WTC11 (cell line): ENCODE measurements at regions not wholly inside any gene's neighbourhood (a gene's known extent, or its start where the extent isn't known, plus 50 kb on each side); places are given as distances from the start of the nearest gene placed in this dataset.

Experiments
- ATAC-seq: fragments of 200-7000 bp; cut with Tn5 transposase; 2 replicates; pipeline ENCODE4 v1.10.0; 2021; ENCODE audit warnings: mild to moderate bottlenecking, moderate library complexity
- CTCF ChIA-PET: fragments of 300-600 bp; sonication (Branson Sonifier 250); formaldehyde crosslinking; loops from one replicate; lab custom pipeline; 2021; ENCODE audit warnings: antibody characterized with exemption; lab: Charles Lee
- POLR2A ChIA-PET: fragments of 350-600 bp; sonication (Branson Sonifier 250); formaldehyde crosslinking; loops from one replicate; lab custom pipeline; 2021; ENCODE audit warnings: antibody characterized with exemption; lab: Charles Lee
- DNase-seq: peaks from one replicate; pipeline ENCODE4 v3.0.0; 2021; ENCODE audit warnings: low spot score
- H3K27ac Mint-ChIP-seq: 2 replicates; pipeline ENCODE4 v1.8.0; 2021; ENCODE audit warnings: mixed read lengths
- H3K27me3 Mint-ChIP-seq: 2 replicates; pipeline ENCODE4 v1.8.0; 2021; ENCODE audit warnings: low read depth, mild to moderate bottlenecking, moderate library complexity, mixed read lengths
- H3K36me3 Mint-ChIP-seq: 2 replicates; pipeline ENCODE4 v1.8.0; 2021; ENCODE audit warnings: mixed read lengths
- H3K4me1 Mint-ChIP-seq: 2 replicates; pipeline ENCODE4 v1.8.0; 2022; ENCODE audit warnings: mixed read lengths
- H3K4me3 Mint-ChIP-seq: 2 replicates; pipeline ENCODE4 v1.8.0; 2021; ENCODE audit warnings: mild to moderate bottlenecking, moderate library complexity, mixed read lengths
- H3K9me3 Mint-ChIP-seq: 2 replicates; pipeline ENCODE4 v1.8.0; 2021; ENCODE audit warnings: mixed read lengths
- ATF6 ChIP-seq: sonication (generic); formaldehyde crosslinking; IDR thresholded peaks from 2 replicates; pipeline ENCODE4 v1.8.1; 2023; ENCODE audit warnings: mild to moderate bottlenecking, missing genetic modification reagents
- CBFB ChIP-seq: sonication (generic); formaldehyde crosslinking; IDR thresholded peaks from 2 replicates; pipeline ENCODE4 v1.8.1; 2022; ENCODE audit warnings: mild to moderate bottlenecking, low read depth, missing genetic modification reagents
- E2F4 ChIP-seq: sonication (generic); formaldehyde crosslinking; IDR thresholded peaks from 2 replicates; pipeline ENCODE4 v1.8.1; 2022; ENCODE audit warnings: low read depth, mild to moderate bottlenecking, moderate library complexity, missing genetic modification reagents, borderline replicate concordance
- ERG ChIP-seq: fragments of 250-450 bp; sonication (Bioruptor Pico); IDR thresholded peaks from 2 replicates; pipeline ENCODE4 v1.8.0; 2021; ENCODE audit warnings: mild to moderate bottlenecking
- ETV6 ChIP-seq: sonication (generic); formaldehyde crosslinking; IDR thresholded peaks from 2 replicates; pipeline ENCODE4 v1.8.1; 2022; ENCODE audit warnings: mild to moderate bottlenecking, missing genetic modification reagents
- FOXP4 ChIP-seq: sonication (generic); formaldehyde crosslinking; IDR thresholded peaks from 2 replicates; pipeline ENCODE4 v1.8.0; 2022; ENCODE audit warnings: mild to moderate bottlenecking, missing genetic modification reagents
- GABPB1 ChIP-seq: sonication (generic); formaldehyde crosslinking; IDR thresholded peaks from 2 replicates; pipeline ENCODE4 v1.8.1; 2023; ENCODE audit warnings: mild to moderate bottlenecking, missing genetic modification reagents
- GRHL2 ChIP-seq: fragments of 250-450 bp; sonication (Bioruptor Pico); IDR thresholded peaks from 2 replicates; pipeline ENCODE4 v1.8.0; 2022; ENCODE audit warnings: mild to moderate bottlenecking, moderate library complexity; ENCODE audit not compliant: insufficient replicate concordance, severe bottlenecking
- HMGA2 ChIP-seq: fragments of 250-450 bp; sonication (Bioruptor Pico); IDR thresholded peaks from 2 replicates; pipeline ENCODE4 v1.4.0; 2021; ENCODE audit warnings: mild to moderate bottlenecking, moderate library complexity
- MLX ChIP-seq: sonication (generic); formaldehyde crosslinking; IDR thresholded peaks from 2 replicates; pipeline ENCODE4 v1.8.1; 2023; ENCODE audit warnings: mild to moderate bottlenecking, missing genetic modification reagents, moderate library complexity
- MXD4 ChIP-seq: fragments of 250-450 bp; sonication (Bioruptor Pico); IDR thresholded peaks from 2 replicates; pipeline ENCODE4 v1.8.0; 2021; ENCODE audit warnings: mild to moderate bottlenecking, moderate library complexity, borderline replicate concordance
- NR1H2 ChIP-seq: sonication (generic); formaldehyde crosslinking; IDR thresholded peaks from 2 replicates; pipeline ENCODE4 v1.9.0; 2021; ENCODE audit warnings: mild to moderate bottlenecking, moderate library complexity, missing genetic modification reagents
- OVOL2 ChIP-seq: fragments of 250-450 bp; sonication (Bioruptor Pico); IDR thresholded peaks from 2 replicates; pipeline ENCODE4 v1.9.0; 2021; ENCODE audit warnings: mild to moderate bottlenecking, borderline replicate concordance
- SMAD3 ChIP-seq: sonication (generic); formaldehyde crosslinking; IDR thresholded peaks from 2 replicates; pipeline ENCODE4 v1.8.0; 2022; ENCODE audit warnings: missing genetic modification reagents, mild to moderate bottlenecking, borderline replicate concordance
- ZBTB21 ChIP-seq: sonication (generic); formaldehyde crosslinking; IDR thresholded peaks from 2 replicates; pipeline ENCODE4 v1.8.1; 2023; ENCODE audit warnings: mild to moderate bottlenecking, missing genetic modification reagents, borderline replicate concordance
- ZNF317 ChIP-seq: sonication (generic); formaldehyde crosslinking; IDR thresholded peaks from 2 replicates; pipeline ENCODE4 v1.8.1; 2023; ENCODE audit warnings: low read depth, mild to moderate bottlenecking, moderate library complexity, missing genetic modification reagents, borderline replicate concordance
- ZSCAN18 ChIP-seq: fragments of 250-450 bp; sonication (Bioruptor Pico); IDR thresholded peaks from 2 replicates; pipeline ENCODE4 v2.1.2; 2022; ENCODE audit warnings: mild to moderate bottlenecking, moderate library complexity

- TF ChIP-seq GABPB1 (CRISPR knock-in tag): no peak
- no peak for TF ChIP-seq E2F4 (CRISPR knock-in tag)
- TF ChIP-seq ETV6 (CRISPR knock-in tag): no peak
- TF ChIP-seq OVOL2 (CRISPR knock-in tag): no peak
Measured at GRCh38 chr3:156051651-156052050, 68.7 kb upstream of the KCNAB1 start (continued).

GRCh38 chr3:156052115-156052514, 68.3 kb upstream of the KCNAB1 start:
- POLR2A ChIA-PET: no interaction called here

More at GRCh38 chr3:156052115-156052514, 68.3 kb upstream of the KCNAB1 start:
- H3K36me3 Mint-ChIP-seq: peaks cover 26% of the 10 kb centered on the region
- DNase-seq (no peak), ATAC-seq (no peak)
- CTCF ChIA-PET: no interaction called here
- H3K27me3 Mint-ChIP-seq: peaks cover 9% of the 10 kb centered on the region
- no peak overlapping the region for H3K4me3 Mint-ChIP-seq
- no peak overlapping the region for H3K27ac Mint-ChIP-seq
- TF ChIP-seq FOXP4 (CRISPR knock-in tag): no peak
- TF ChIP-seq ZSCAN18 (CRISPR knock-in tag): no peak
- TF ChIP-seq GRHL2 (CRISPR knock-in tag): no peak
- no peak for TF ChIP-seq ERG
- TF ChIP-seq CBFB (CRISPR knock-in tag): no peak
- TF ChIP-seq ZNF317 (CRISPR knock-in tag): no peak
- TF ChIP-seq MLX (CRISPR knock-in tag): no peak
- no peak for TF ChIP-seq ATF6
- no peak for TF ChIP-seq SMAD3 (CRISPR knock-in tag)
- no peak for TF ChIP-seq ZBTB21 (CRISPR knock-in tag)
- TF ChIP-seq HMGA2 (CRISPR knock-in tag): no peak
- no peak for TF ChIP-seq MXD4 (CRISPR knock-in tag)
- TF ChIP-seq NR1H2 (CRISPR knock-in tag): no peak
- no peaks in the 10 kb centered on the region for H3K4me1 Mint-ChIP-seq
- H3K9me3 Mint-ChIP-seq: peaks cover 31% of the 10 kb centered on the region
